NB4 (cell line): ENCODE measurements at regions not wholly inside any gene's neighbourhood (a gene's known extent, or its start where the extent isn't known, plus 50 kb on each side); places are given as distances from the start of the nearest gene placed in this dataset.

Experiments
- DNase-seq: peaks from one replicate; pipeline ENCODE4 v3.0.0; 2010; ENCODE audit warnings: low read depth
- H3K4me3 ChIP-seq: one replicate; pipeline ENCODE4 v1.5.1; 2011; ENCODE audit warnings: mild to moderate bottlenecking, low read depth, low read length, moderate library complexity
- CTCF ChIP-seq: IDR thresholded peaks from one replicate; pipeline ENCODE4 v1.5.1; 2012; ENCODE audit warnings: low read depth, low read length
- MAX ChIP-seq: IDR thresholded peaks from 2 replicates; pipeline ENCODE4 v1.6.1; 2011; ENCODE audit warnings: low read depth, low read length
- MYC ChIP-seq: IDR thresholded peaks from 2 replicates; pipeline ENCODE4 v1.6.1; 2011; ENCODE audit warnings: low read depth, low read length
- POLR2A ChIP-seq: IDR thresholded peaks from 2 replicates; pipeline ENCODE4 v1.6.1; 2011; ENCODE audit warnings: mild to moderate bottlenecking; ENCODE audit not compliant: insufficient read length; ENCODE audit errors: extremely low read depth

GRCh38 chr9:116078640-116079039 is 75.0 kb upstream of the PAPPA start:
- DNase-seq: no peak
- H3K4me3 ChIP-seq: no peak overlapping the region
- TF ChIP-seq POLR2A: no peak
- TF ChIP-seq CTCF: no peak
- TF ChIP-seq MAX: no peak
- no peak for TF ChIP-seq MYC

- no peak for DNase-seq
- no peak overlapping the region for H3K4me3 ChIP-seq
- no peak for TF ChIP-seq MYC
- no peak for TF ChIP-seq POLR2A
- TF ChIP-seq CTCF: no peak
- no peak for TF ChIP-seq MAX
These were observed 73.0 kb upstream of the PAPPA start for GRCh38 chr9:116080561-116080960.

GRCh38 chr9:116081435-116082115 is 72.0 kb upstream of the PAPPA start:
- no peak for DNase-seq
- H3K4me3 ChIP-seq: no peak overlapping the region
- TF ChIP-seq POLR2A (no peak), MAX (no peak), MYC (no peak), CTCF (no peak)

- DNase-seq: no peak
- no peak for TF ChIP-seq MAX
- TF ChIP-seq POLR2A: no peak
- TF ChIP-seq CTCF: no peak
- TF ChIP-seq MYC: no peak
- H3K4me3 ChIP-seq: no peak overlapping the region
These were observed 69.8 kb upstream of the PAPPA start for GRCh38 chr9:116083837-116084236.

GRCh38 chr9:116084497-116084896 is 69.1 kb upstream of the PAPPA start:
- H3K4me3 ChIP-seq: no peak overlapping the region
- DNase-seq: no peak
- TF ChIP-seq MAX: no peak

GRCh38 chr9:116087246-116087645 is 66.3 kb upstream of the PAPPA start:
- peak; percentile 2 for DNase-seq
- no peak for TF ChIP-seq MAX
- TF ChIP-seq MYC: no peak
- no peak for TF ChIP-seq POLR2A
- no peak for TF ChIP-seq CTCF
- no peak overlapping the region for H3K4me3 ChIP-seq
